ENCODE measurements at regions not wholly inside any gene's neighbourhood (a gene's known extent, or its start where the extent isn't known, plus 50 kb on each side); places are given as distances from the start of the nearest gene placed in this dataset.
"Not testable (repeated sequence)": the region's sequence is repeated elsewhere in the genome, so short reads cannot be mapped to it uniquely, and the experiment has no call there.

GRCh38 chr3:182117131-182117530 lies 405.4 kb downstream of the SOX2 start:
- no peak for FAIRE-seq
- no peak for DNase-seq (ENCODE audit: extremely low spot score, insufficient read length, low read depth)

GRCh38 chr3:182117583-182117982 lies 405.9 kb downstream of the SOX2 start:
- no peak for DNase-seq (ENCODE audit: extremely low spot score, insufficient read length, low read depth)
- no peak for FAIRE-seq

GRCh38 chr3:182118066-182118465 lies 406.3 kb downstream of the SOX2 start:
- FAIRE-seq = no peak
- DNase-seq (ENCODE audit: extremely low spot score, insufficient read length, low read depth) = no peak

- no peak for FAIRE-seq
These were observed 409.7 kb downstream of the SOX2 start for GRCh38 chr3:182121401-182121800.

GRCh38 chr3:182122779-182123178 lies 411.1 kb downstream of the SOX2 start:
- no peak for DNase-seq (ENCODE audit: extremely low spot score, insufficient read length, low read depth)
- FAIRE-seq = no peak

More at GRCh38 chr3:182121401-182121800, 409.7 kb downstream of the SOX2 start:
- DNase-seq (ENCODE audit: extremely low spot score, insufficient read length, low read depth) = no peak

- no peak for FAIRE-seq
- no peak for DNase-seq (ENCODE audit: extremely low spot score, insufficient read length, low read depth)
These were observed 412.5 kb downstream of the SOX2 start for GRCh38 chr3:182124187-182124586.

- no peak for FAIRE-seq
These were observed 413.0 kb downstream of the SOX2 start for GRCh38 chr3:182124716-182125115.

GRCh38 chr3:182129740-182130139 lies 418.0 kb downstream of the SOX2 start:
- DNase-seq (ENCODE audit: extremely low spot score, insufficient read length, low read depth) (no peak), FAIRE-seq (no peak)

More at GRCh38 chr3:182124716-182125115, 413.0 kb downstream of the SOX2 start:
- DNase-seq (ENCODE audit: extremely low spot score, insufficient read length, low read depth) = no peak

GRCh38 chr3:182133752-182134151 lies 422.0 kb downstream of the SOX2 start:
- DNase-seq (ENCODE audit: extremely low spot score, insufficient read length, low read depth) (no peak), FAIRE-seq (no peak)

GRCh38 chr3:182135056-182135455 lies 423.3 kb downstream of the SOX2 start:
- DNase-seq (ENCODE audit: extremely low spot score, insufficient read length, low read depth) (no peak), FAIRE-seq (no peak)

GRCh38 chr3:182136008-182136910 lies 424.5 kb downstream of the SOX2 start:
- DNase-seq (ENCODE audit: extremely low spot score, insufficient read length, low read depth) = no peak
- no peak for FAIRE-seq

- no peak for FAIRE-seq
- no peak for DNase-seq (ENCODE audit: extremely low spot score, insufficient read length, low read depth)
These were observed 426.7 kb downstream of the SOX2 start for GRCh38 chr3:182138393-182138792.

- FAIRE-seq (no peak), DNase-seq (ENCODE audit: extremely low spot score, insufficient read length, low read depth) (no peak)
These were observed 428.1 kb downstream of the SOX2 start for GRCh38 chr3:182139627-182140357.

GRCh38 chr3:182142928-182143327 lies 431.2 kb downstream of the SOX2 start:
- FAIRE-seq (no peak), DNase-seq (ENCODE audit: extremely low spot score, insufficient read length, low read depth) (no peak)

GRCh38 chr3:182143903-182144302 lies 432.2 kb downstream of the SOX2 start:
- FAIRE-seq (no peak), DNase-seq (ENCODE audit: extremely low spot score, insufficient read length, low read depth) (no peak)

- DNase-seq (ENCODE audit: extremely low spot score, insufficient read length, low read depth) (no peak), FAIRE-seq (no peak)
These were observed 436.6 kb downstream of the SOX2 start for GRCh38 chr3:182148360-182148759.

- FAIRE-seq = no peak
- no peak for DNase-seq (ENCODE audit: extremely low spot score, insufficient read length, low read depth)
These were observed 437.9 kb downstream of the SOX2 start for GRCh38 chr3:182149594-182149993.

- not testable (repeated sequence) for FAIRE-seq; DNase-seq (ENCODE audit: extremely low spot score, insufficient read length, low read depth)
These were observed 444.6 kb downstream of the SOX2 start for GRCh38 chr3:182156326-182156725.

- no peak for DNase-seq (ENCODE audit: extremely low spot score, insufficient read length, low read depth)
- FAIRE-seq = no peak
These were observed 453.5 kb downstream of the SOX2 start for GRCh38 chr3:182165234-182165633.

GRCh38 chr3:182172534-182172933 lies 460.8 kb downstream of the SOX2 start:
- FAIRE-seq (no peak), DNase-seq (ENCODE audit: extremely low spot score, insufficient read length, low read depth) (no peak)

Measured in GM18507 (cell line).